KMS-11 (cell line): ENCODE measurements at regions not wholly inside any gene's neighbourhood (a gene's known extent, or its start where the extent isn't known, plus 50 kb on each side); places are given as distances from the start of the nearest gene placed in this dataset.

Source experiments
- H2AFZ ChIP-seq: fragments of 200-600 bp; sonication (generic); 2 replicates; pipeline ENCODE4 v1.6.1; 2016; ENCODE audit warnings: antibody characterized with exemption, mixed run types, low read depth
- H3K27ac ChIP-seq: fragments of 200-600 bp; sonication (generic); 2 replicates; pipeline ENCODE4 v1.6.1; 2016; ENCODE audit warnings: mild to moderate bottlenecking, mixed run types
- H3K27me3 ChIP-seq: fragments of 200-600 bp; sonication (generic); 2 replicates; pipeline ENCODE4 v1.6.1; 2017; ENCODE audit warnings: mild to moderate bottlenecking, low read depth, mixed run types, moderate library complexity; ENCODE audit not compliant: insufficient read depth
- H3K36me3 ChIP-seq: fragments of 200-600 bp; sonication (generic); 2 replicates; pipeline ENCODE4 v1.6.1; 2017; ENCODE audit warnings: mild to moderate bottlenecking, mixed run types; ENCODE audit not compliant: insufficient read depth
- H3K4me1 ChIP-seq: fragments of 200-600 bp; sonication (generic); 2 replicates; pipeline ENCODE4 v1.6.1; 2016; ENCODE audit warnings: mild to moderate bottlenecking, low read depth, mixed run types; ENCODE audit not compliant: poor library complexity, severe bottlenecking
- H3K4me2 ChIP-seq: fragments of 200-600 bp; sonication (generic); 2 replicates; pipeline ENCODE4 v1.7.0; 2016; ENCODE audit warnings: mild to moderate bottlenecking, mixed run types
- H3K4me3 ChIP-seq: fragments of 200-600 bp; sonication (generic); IDR thresholded peaks from 2 replicates; pipeline ENCODE4 v1.6.1; 2017; ENCODE audit warnings: low read depth, low read length, mixed read lengths; ENCODE audit not compliant: insufficient read depth
- H3K79me2 ChIP-seq: fragments of 200-600 bp; sonication (generic); 2 replicates; pipeline ENCODE4 v1.6.1; 2016; ENCODE audit warnings: low read depth, mixed run types; ENCODE audit not compliant: insufficient read depth
- H3K9ac ChIP-seq: fragments of 200-600 bp; sonication (generic); 2 replicates; pipeline ENCODE4 v1.6.1; 2016; ENCODE audit warnings: mild to moderate bottlenecking, mixed run types
- H4K20me1 ChIP-seq: fragments of 200-600 bp; sonication (generic); 2 replicates; pipeline ENCODE4 v1.6.1; 2016; ENCODE audit warnings: mild to moderate bottlenecking, mixed run types; ENCODE audit not compliant: insufficient read depth
- TF ChIP-seq, protein P1 (sequence below): fragments of 200-600 bp; sonication (generic); conservative IDR thresholded peaks from 2 replicates; pipeline ENCODE4 v1.6.1; 2017; ENCODE audit warnings: low read depth, mild to moderate bottlenecking, antibody characterized with exemption, low read length, moderate library complexity, mixed read lengths

DNA sequence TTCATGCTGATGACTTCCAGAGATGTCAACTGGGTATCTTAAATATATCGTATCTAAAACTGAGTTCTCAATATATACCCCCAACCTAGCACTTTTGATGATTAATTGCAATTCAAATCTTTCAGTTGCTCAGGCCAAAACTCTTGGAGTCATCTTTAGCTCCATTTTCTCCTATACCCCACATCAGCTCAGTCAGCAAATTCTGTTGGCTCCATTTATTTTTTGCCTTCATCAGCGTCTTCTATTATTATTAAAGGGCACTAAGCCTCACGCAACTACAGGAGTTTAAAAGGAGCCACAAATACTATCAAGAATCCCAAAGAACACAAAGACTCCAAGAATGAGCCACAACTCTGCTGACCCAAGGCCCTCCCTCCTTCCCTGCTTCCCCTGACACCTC, 134.9 kb downstream of the KCTD12 start:
- Histone ChIP-seq H2AFZ (no peak overlapping the region), H3K36me3 (no peaks in the 10 kb centered on the region), H3K4me1 (no peaks in the 10 kb centered on the region), H3K4me3 (no peak overlapping the region), H4K20me1 (no peaks in the 10 kb centered on the region), H3K27me3 (no peaks in the 10 kb centered on the region), H3K4me2 (no peak overlapping the region), H3K79me2 (no peaks in the 10 kb centered on the region), H3K9ac (no peak overlapping the region), H3K27ac (no peak overlapping the region)
- TF ChIP-seq, protein P1, sequence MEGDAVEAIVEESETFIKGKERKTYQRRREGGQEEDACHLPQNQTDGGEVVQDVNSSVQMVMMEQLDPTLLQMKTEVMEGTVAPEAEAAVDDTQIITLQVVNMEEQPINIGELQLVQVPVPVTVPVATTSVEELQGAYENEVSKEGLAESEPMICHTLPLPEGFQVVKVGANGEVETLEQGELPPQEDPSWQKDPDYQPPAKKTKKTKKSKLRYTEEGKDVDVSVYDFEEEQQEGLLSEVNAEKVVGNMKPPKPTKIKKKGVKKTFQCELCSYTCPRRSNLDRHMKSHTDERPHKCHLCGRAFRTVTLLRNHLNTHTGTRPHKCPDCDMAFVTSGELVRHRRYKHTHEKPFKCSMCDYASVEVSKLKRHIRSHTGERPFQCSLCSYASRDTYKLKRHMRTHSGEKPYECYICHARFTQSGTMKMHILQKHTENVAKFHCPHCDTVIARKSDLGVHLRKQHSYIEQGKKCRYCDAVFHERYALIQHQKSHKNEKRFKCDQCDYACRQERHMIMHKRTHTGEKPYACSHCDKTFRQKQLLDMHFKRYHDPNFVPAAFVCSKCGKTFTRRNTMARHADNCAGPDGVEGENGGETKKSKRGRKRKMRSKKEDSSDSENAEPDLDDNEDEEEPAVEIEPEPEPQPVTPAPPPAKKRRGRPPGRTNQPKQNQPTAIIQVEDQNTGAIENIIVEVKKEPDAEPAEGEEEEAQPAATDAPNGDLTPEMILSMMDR = no peak

DNA sequence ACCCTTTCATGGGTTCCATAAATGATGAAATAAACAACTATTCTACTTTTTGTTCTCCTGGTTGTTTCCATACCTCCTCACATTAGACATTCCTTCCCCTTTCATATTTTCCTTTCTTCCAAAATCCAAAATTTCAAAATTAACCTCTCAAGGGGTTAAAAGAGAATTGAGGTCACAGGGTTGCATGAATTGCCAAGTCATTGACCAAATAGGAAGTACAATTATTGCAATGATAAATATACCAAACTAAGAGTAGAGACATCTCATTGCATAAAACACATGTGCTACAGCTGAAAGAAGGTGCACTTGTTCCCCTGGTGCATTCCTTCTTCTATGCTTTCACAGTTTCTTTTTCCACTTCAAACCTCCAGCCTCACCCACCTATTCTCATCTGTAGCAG, 136.1 kb downstream of the KCTD12 start:
- H3K9ac ChIP-seq = no peak overlapping the region
- H3K79me2 ChIP-seq = no peaks in the 10 kb centered on the region
- no peak overlapping the region for H3K4me2 ChIP-seq
- H3K36me3 ChIP-seq = no peaks in the 10 kb centered on the region
- H2AFZ ChIP-seq = no peak overlapping the region
- no peaks in the 10 kb centered on the region for H3K27me3 ChIP-seq
- H3K4me3 ChIP-seq = no peak overlapping the region
- H4K20me1 ChIP-seq = no peaks in the 10 kb centered on the region
- TF ChIP-seq, protein P1 = no peak
- no peak overlapping the region for H3K27ac ChIP-seq
- H3K4me1 ChIP-seq = no peaks in the 10 kb centered on the region

DNA sequence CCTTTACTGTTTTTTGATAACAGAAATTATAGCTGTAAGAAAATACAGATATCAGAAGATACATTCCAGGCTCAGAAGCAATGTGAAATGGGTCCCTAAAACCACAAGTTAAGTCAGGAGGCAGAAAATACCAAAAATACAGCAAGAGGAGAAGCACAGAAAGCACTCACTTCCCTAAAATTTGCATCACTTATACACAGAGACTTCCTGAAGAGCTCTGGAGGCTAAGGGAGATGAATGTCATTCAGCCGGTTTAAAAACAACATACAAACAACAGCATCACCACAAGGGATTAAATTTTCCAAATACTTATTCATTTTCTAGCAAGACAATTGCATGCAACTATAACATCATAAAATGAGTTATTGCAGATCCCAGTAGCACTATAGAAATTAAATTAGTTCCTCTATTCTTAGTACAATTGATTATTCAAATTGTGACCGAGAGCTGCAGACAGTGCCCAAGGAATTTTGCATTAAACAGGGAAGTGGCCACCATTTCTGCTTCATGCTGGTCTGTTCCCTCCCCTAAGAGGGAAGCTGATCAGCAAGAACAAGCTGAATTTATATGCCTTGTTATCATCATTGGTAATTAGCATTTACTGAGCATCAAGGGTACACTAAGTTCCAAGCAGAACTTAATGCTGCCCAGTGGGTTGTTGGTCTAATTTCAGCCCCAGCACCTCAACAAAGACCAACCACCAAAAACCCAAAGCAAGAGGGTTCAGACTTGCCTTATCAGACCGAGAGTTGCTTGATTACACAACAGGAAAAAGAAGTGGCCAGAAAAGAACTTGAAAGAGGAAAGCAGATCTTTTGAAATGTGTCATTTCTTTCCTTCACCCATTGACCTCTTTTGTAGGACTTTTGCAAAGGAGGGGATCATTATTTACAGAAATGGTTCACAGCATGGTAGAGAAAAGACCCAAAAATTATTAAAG, 140.7 kb downstream of the KCTD12 start:
- H3K4me1 ChIP-seq = no peaks in the 10 kb centered on the region
- TF ChIP-seq, protein P1 = no peak
- H2AFZ ChIP-seq = no peak overlapping the region
- H3K4me3 ChIP-seq = no peak overlapping the region
- H3K79me2 ChIP-seq = no peaks in the 10 kb centered on the region
- no peak overlapping the region for H3K27ac ChIP-seq
- no peak overlapping the region for H3K4me2 ChIP-seq
- H3K27me3 ChIP-seq = no peaks in the 10 kb centered on the region
- H3K9ac ChIP-seq = no peak overlapping the region
- H3K36me3 ChIP-seq = no peaks in the 10 kb centered on the region
- H4K20me1 ChIP-seq = no peaks in the 10 kb centered on the region

DNA sequence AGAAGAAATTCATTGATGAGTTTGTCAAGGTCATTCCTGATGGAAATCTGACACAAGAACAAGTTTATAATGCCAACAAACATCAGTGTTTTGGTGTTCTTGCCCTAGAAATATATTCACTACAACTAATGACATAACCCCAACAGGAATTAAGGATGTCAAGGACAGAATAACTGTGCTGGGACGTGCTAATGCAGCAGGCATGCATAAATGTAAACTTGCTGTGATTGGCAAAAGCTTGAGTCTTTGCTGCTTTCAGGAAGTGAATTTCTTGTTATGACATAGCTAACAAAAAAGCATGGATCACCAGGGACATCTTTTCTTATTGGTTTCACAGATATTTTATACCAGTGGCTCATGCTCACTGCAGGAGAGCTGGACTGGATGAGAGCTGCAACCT, 144.6 kb downstream of the KCTD12 start:
- TF ChIP-seq, protein P1 = no peak
- H3K4me1 ChIP-seq = no peaks in the 10 kb centered on the region
- no peak overlapping the region for H3K27ac ChIP-seq
- H2AFZ ChIP-seq = no peak overlapping the region
- no peaks in the 10 kb centered on the region for H4K20me1 ChIP-seq
- no peak overlapping the region for H3K4me2 ChIP-seq
- no peak overlapping the region for H3K9ac ChIP-seq
- no peaks in the 10 kb centered on the region for H3K36me3 ChIP-seq
- H3K4me3 ChIP-seq = no peak overlapping the region
- no peaks in the 10 kb centered on the region for H3K27me3 ChIP-seq
- H3K79me2 ChIP-seq = no peaks in the 10 kb centered on the region
